ENCODE measurements at regions not wholly inside any gene's neighbourhood (a gene's known extent, or its start where the extent isn't known, plus 50 kb on each side); places are given as distances from the start of the nearest gene placed in this dataset.
"Not testable (repeated sequence)": the region's sequence is repeated elsewhere in the genome, so short reads cannot be mapped to it uniquely, and the experiment has no call there.

DNA sequence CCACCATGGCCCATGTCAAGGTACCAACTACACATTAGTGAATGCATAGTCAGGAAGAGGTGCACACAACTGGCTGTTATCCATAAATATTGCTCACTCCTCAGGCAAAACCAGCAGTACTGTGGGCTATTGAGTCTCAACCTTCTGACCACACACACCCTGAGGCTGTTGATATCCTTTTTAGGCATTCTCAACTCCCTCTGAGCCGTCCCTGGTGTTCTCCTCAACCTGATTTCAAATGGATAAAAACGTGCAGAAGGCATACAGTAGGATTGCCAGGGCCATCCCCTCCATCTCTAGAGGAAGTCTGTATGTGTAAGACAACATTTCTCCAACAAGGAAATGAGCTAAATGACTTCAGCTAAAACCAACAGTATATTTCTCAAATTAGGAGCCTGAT, 98.7 kb upstream of the KLHL13 start:
- no peak for DNase-seq

GRCh38 chrX:118216087-118216486, 99.5 kb upstream of the KLHL13 start:
- DNase-seq, result peak; percentile 52

DNA sequence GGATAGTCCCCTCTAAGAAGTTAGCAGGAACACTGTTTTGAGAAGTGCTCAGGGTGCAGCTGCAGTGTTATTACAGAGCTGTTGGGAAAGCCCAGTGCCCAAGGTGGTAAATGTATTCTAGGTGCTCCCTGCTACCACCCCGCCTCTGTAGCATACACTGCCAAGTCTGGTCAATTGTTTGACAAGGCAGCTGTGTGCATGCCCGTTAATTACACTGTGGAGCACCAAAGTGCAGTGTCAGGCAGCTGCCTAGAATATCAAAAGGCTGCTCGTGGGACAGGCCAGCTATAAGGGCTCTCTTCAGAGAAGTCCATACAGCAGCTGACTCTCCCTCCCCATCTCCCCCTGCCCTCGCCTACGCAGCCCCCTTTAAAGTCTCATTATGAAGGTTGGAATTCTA, 99.9 kb upstream of the KLHL13 start:
- no peak for DNase-seq

DNA sequence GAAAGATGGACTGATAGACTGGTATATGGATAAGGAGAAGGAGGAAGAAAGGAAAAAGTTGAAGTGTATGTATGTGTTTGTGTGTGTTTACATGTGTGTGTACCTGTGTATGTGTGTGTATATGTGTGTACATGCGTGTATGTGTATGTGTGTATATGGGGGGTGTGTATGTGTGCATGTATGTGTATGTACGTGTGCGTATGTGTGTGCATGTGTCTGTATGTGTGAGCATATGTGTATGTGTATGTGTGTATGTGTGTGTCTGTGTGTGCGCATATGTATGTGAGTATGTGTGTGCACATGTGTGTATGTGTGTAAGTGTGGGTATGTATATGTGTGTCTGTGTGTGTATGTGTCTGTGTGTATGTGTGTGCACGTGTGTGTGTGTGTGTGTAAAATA, 101.5 kb upstream of the KLHL13 start:
- DNase-seq, result no peak

DNA sequence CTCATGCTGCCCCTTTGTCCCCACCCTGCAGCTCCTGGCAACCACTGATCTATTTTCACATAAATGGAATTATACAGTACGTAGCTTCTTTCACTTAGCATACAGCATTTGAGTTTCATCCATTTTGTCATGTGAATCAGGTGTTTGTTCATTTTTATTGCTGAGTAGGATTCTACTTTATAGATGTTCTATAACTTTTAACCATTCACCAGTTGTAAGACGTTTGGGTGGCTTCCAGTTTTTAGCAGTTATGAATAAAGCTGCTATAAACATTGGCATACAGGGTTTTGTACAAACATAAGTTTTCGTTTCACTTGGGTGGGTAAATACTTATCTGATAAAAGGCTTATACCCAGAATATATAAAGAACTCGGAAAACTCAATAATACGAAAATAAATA, 102.3 kb upstream of the KLHL13 start:
- DNase-seq, result no peak

DNA sequence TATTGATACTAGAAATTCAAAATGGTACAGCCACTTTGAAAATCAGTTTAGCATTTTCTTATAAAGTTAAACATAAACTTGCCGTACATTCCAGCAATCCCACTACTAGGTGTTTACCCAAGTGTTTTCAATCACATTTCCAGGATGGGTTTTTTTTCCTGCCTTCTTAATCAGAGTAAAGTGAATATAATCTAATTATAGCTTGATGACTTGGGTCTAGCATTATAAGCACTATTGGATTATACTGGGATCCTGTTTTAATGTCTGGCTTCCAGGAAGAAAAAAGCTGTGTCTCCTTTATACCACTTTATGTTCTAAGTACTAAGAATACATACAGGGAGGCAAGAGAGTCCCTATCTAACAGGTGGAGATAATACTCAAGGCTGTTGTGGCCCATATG, 103.3 kb upstream of the KLHL13 start:
- DNase-seq, result no peak

DNA sequence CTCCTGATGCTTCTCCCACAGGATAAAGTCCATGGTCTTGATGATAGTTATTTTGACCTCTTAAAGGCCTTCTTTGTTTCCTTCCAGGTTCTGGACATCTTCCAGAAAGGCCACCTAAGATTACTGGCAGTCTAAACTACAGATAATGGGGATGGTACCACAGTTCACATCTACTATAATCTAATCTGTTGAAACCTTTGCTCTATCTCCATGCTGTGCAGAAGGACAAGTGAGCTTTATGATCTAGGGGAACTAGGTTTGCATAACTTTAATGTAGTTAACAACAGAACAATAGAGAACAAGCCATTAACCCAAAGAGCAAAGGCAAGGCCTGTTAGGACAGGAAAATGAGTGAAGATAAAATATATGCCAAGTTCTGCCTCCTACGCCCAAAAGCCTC, 103.9 kb upstream of the KLHL13 start:
- DNase-seq, result no peak

DNA sequence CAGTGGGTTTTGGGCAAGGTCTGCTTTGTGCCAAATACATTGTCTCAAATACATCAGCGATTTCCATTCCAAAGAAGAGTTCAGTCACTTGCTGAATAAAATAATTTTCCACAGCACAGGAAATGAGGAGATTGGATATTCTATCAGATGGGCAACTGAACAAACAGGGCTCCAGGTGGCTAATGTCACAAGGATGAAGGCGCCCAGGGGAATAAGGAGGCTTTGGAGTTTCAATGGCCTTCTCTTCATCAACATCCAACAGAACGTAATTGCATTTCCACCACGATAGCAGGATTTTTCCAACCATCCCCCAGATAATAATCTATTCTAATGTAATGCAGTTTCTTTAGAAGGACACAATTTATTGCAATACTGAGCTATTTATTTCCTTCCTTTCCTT, 104.7 kb upstream of the KLHL13 start:
- no peak for DNase-seq

- no peak for DNase-seq
Observed at GRCh38 chrX:118221733-118222132, 105.1 kb upstream of the KLHL13 start.

GRCh38 chrX:118222421-118222820, 105.8 kb upstream of the KLHL13 start:
- DNase-seq, result no peak

DNA sequence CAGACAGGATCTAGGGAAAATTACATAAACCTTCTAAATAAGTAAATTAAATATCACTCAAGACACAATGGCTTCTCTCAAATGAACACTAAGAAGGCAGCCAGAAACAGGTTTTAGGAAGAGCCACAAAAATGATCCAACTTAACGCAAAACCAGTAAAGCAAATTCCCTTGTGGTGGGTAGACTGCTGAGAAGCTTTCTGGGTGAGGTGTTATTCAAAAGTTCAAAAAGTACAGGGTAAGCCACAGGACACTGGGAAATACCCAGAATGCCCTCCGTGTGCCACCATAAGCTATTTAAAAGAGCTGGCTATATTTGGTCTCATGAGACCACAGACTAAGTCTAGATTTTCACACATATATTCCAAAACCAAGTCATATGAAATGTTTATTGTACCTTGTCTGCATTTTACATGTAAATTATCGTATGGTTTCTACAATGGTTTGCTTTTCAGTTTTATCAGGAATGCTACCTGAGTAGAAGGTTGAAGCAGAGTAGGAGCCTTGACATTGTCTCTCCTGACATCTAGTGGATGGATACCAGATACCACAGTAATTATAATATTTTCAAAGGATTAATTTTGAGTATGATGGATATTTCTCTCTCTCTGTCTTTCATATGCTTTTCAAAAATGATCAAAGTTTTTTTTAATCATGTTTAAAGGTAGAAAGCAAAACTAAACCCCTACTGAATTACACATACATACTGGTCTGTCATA, 109.3 kb upstream of the KLHL13 start:
- DNase-seq, result no peak

- DNase-seq, result no peak
Observed at GRCh38 chrX:118228041-118228440, 111.4 kb upstream of the KLHL13 start.

DNA sequence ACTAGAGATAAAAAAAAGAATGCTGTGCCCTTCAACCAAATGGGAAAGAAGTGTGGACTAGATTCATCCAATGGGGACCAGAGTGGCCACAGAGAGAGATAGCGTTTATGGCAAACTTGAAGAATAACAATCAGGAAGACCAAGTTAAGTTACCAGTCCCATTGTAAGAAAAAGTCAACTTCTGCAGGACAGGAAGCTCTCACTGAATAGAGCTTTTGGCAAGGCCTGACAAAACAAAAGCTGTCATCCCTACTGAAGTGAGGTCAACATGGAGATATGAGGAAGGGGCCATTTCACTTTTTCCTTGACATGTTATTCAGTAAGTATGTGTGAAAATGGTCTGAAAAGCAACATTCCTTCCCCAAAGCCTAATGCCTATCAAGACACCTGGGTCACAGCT, 111.8 kb upstream of the KLHL13 start:
- DNase-seq, result no peak

GRCh38 chrX:118231464-118231863, 114.4 kb upstream of the WDR44 start:
- no peak for DNase-seq

GRCh38 chrX:118239178-118239870, 106.6 kb upstream of the WDR44 start:
- DNase-seq, result no peak

DNA sequence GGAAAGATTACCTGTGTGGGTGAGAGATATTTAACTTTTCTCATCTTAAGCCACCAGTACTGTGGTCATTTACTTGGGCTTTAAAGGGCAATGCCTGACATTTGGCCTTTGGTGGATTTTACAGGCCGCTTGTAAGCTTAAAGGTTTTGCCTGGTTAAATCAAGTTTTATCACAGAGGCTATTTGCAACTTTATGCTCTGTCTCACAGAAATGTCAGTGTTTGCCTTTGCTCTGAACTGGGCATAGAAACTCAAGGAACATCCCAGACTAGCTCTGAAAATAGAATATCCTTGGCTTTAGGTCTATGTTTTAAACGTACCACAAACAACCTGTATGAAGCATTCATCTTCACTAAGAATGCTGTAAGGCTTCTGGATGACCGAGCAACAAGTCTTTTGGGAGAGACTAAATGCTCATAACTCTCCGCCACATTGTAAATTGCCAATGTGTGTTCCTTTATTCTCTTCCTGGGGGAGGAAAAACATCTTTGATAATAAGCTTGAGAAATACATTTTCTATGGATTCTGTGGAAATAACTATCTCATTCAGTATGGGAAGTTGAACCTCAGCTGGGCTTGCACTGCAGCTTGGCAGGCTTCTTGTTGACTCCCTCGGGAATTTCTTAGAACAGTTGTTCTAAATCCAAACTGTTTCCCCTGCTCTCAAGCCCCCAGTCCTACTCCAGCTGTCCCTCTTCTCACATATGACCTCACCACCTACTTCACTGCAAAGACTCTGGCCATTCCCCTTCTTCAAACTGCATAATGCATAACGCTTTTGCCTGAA, 105.8 kb upstream of the WDR44 start:
- no peak for DNase-seq

GRCh38 chrX:118246961-118247360, 98.9 kb upstream of the WDR44 start:
- not testable (repeated sequence) for DNase-seq

DNA sequence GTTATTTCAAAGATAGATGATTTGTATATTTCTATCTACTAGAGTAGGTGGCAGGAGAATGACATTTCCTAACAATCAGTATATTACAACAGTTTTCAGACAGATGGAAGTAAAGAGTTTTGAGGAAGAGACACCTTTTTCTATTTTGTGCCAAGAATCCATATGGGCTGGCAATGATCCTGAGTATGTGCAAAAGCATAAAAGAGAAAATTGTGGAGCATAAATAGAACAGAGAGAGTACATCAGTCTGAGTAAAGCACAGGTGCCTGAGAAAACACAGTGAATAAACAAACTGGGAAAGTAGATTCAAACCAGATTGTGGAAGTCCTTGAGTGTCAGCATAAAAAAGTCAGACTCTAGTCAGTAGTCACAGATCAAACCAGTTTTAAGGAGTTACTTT, 96.8 kb upstream of the WDR44 start:
- no peak for DNase-seq

GRCh38 chrX:118250445-118250844, 95.5 kb upstream of the WDR44 start:
- no peak for DNase-seq

DNA sequence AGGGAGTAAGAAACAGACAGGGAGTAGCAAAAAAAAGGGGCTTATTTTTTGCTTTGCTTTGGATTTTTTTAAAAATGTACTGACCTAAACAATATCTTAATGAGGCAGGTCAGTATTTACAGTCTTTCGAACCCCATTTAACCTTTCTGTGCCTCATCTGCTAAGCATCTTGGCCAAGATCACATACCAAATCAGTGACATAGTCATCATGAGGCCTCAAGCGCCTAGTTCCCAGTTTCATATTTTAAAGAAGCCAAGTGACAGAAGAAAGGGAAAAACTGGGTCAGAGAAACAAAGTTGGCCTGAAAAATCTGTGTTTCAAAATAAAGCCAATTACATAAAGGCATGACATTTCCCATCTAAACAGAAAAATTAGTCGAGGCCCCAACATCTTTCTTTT, 94.6 kb upstream of the WDR44 start:
- no peak for DNase-seq

DNA sequence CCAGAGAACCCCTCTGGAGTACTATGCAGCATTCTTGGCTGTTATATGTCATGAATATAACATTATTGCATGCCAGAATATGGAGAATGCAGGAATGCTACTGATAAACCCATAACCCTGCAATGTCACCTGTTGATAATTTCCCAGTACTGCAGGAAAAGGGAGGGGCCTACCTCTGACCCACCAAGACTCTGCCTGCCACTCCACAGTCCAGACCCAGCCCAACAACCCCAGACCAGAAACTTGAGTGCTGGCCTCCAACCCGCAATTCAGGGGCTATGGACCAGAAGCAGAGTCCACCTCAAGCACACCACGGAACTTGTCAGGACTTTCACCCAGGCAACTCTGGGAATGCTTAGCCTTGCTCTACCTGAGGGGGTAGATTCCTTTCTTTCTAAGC, 92.9 kb upstream of the WDR44 start:
- no peak for DNase-seq

DNA sequence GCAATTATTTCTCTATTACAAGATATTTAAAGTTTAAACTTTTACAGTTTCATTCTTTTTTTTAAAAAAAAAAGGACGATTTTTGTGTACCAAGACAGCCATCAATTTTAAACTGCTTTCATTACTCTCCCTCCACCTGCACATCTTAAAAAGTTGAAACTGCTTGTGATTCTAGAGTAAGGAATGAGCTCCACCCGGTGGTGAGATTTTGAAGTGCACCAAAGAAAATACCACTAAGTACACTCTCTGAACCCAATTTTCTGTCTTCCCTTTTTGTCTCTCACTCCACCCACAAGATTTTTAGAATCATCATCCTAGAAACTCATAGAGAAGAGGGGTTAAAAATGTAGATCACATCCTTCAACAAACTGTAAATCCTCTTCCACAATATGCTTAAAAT, 91.3 kb upstream of the WDR44 start:
- no peak for DNase-seq

DNA sequence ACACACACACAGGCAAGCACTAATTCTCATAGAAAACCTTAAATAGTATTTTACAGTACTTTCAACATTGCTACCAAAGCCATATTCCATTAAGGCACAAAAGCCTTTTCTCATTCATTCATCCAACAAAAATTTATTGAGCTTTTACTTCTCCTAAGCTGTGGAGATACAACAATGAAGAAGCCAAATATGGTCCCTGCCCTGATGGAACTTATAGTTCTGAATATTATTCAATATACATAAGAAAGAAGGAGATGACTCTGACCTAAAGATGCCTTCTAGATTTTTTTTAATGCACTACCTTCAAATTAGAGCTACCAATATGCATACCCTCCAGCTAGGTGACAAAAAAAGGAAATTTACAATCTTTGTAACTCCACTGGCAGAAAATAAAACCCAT, 90.0 kb upstream of the WDR44 start:
- DNase-seq, result no peak
